ENCODE measurements at regions not wholly inside any gene's neighbourhood (a gene's known extent, or its start where the extent isn't known, plus 50 kb on each side); places are given as distances from the start of the nearest gene placed in this dataset.

- no peak overlapping the region for H3K4me3 ChIP-seq (ENCODE audit: low read depth, low read length)
- DNase-seq (ENCODE audit: low read depth): no peak
- TF ChIP-seq, protein P1, sequence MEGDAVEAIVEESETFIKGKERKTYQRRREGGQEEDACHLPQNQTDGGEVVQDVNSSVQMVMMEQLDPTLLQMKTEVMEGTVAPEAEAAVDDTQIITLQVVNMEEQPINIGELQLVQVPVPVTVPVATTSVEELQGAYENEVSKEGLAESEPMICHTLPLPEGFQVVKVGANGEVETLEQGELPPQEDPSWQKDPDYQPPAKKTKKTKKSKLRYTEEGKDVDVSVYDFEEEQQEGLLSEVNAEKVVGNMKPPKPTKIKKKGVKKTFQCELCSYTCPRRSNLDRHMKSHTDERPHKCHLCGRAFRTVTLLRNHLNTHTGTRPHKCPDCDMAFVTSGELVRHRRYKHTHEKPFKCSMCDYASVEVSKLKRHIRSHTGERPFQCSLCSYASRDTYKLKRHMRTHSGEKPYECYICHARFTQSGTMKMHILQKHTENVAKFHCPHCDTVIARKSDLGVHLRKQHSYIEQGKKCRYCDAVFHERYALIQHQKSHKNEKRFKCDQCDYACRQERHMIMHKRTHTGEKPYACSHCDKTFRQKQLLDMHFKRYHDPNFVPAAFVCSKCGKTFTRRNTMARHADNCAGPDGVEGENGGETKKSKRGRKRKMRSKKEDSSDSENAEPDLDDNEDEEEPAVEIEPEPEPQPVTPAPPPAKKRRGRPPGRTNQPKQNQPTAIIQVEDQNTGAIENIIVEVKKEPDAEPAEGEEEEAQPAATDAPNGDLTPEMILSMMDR (IDR thresholded peaks at IDR 0.05; ENCODE audit: insufficient read depth, low read depth, low read length, missing control alignments): no peak
Measured at GRCh38 chr18:46274266-46274665, 170.1 kb downstream of the HAUS1 start.

DNA sequence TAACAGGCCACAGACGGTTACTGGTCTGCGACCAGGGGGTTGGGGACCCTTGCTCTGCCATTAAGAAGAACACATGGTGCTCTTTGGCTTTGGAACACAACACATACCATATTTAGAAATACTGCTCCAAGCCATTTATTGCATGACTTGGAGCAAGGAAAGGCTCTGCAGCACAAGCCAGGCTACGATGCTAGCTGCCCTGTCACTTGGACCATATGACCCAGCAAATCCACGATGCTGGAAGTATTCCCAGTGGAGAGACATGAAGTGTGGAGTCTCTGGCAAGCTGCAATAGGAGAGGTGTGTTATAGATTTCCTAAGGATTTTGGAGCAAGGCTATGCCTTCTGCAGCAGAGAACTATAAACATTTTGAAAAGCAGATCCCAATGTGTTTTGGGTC is 171.2 kb downstream of the HAUS1 start:
- TF ChIP-seq, protein P1 (IDR thresholded peaks at IDR 0.05; ENCODE audit: insufficient read depth, low read depth, low read length, missing control alignments): no peak
- no peak for DNase-seq (ENCODE audit: low read depth)

DNA sequence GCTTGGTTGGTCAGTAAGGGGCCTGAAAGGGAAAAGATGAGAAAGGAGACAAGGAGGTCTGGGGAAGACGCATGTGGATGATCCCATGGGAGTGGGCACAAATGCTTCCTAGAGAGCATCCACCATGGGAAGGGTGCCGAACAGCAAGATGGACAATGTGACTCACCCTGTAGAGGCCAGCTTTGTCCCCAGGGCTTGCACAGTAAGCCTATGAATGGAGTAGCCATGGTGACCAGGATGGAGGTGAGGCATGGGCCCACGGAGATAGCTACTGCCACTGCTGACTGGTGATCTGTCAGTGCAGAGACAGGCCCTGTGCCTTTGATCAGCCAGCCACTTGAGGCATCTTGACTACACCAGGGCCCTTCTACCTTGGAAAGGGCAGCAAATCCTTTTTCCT is 172.6 kb downstream of the HAUS1 start:
- TF ChIP-seq, protein P1 (IDR thresholded peaks at IDR 0.05; ENCODE audit: insufficient read depth, low read depth, low read length, missing control alignments): no peak
- no peak overlapping the region for H3K4me3 ChIP-seq (ENCODE audit: low read depth, low read length)
- no peak for DNase-seq (ENCODE audit: low read depth)

More for the DNA sequence above, 171.2 kb downstream of the HAUS1 start:
- no peak overlapping the region for H3K4me3 ChIP-seq (ENCODE audit: low read depth, low read length)

GRCh38 chr18:46278481-46279465 is 174.6 kb downstream of the HAUS1 start:
- TF ChIP-seq, protein P1 (IDR thresholded peaks at IDR 0.05; ENCODE audit: insufficient read depth, low read depth, low read length, missing control alignments): no peak
- DNase-seq (ENCODE audit: low read depth): no peak
- H3K4me3 ChIP-seq (ENCODE audit: low read depth, low read length): no peak overlapping the region

GRCh38 chr18:46279673-46280072 is 175.5 kb downstream of the HAUS1 start:
- DNase-seq (ENCODE audit: low read depth): no peak
- H3K4me3 ChIP-seq (ENCODE audit: low read depth, low read length): no peak overlapping the region
- TF ChIP-seq, protein P1 (IDR thresholded peaks at IDR 0.05; ENCODE audit: insufficient read depth, low read depth, low read length, missing control alignments): no peak

GRCh38 chr18:46281185-46282176 is 177.3 kb downstream of the HAUS1 start:
- H3K4me3 ChIP-seq (ENCODE audit: low read depth, low read length): no peak overlapping the region
- TF ChIP-seq, protein P1 (IDR thresholded peaks at IDR 0.05; ENCODE audit: insufficient read depth, low read depth, low read length, missing control alignments): peak; percentile 88
- peak; percentile 64 for DNase-seq (ENCODE audit: low read depth)
